Endometrial microvascular endothelial cells (primary cell): ENCODE measurements at regions not wholly inside any gene's neighbourhood (a gene's known extent, or its start where the extent isn't known, plus 50 kb on each side); places are given as distances from the start of the nearest gene placed in this dataset.

Experiments used
- in situ Hi-C: cut with HindIII; loops from 2 replicates; pipeline ENCODE4 v1.10.0; 2017; ENCODE audit warnings: low sequenced_read_pairs, low pct_unique_long_range_greater_than_20kb; ENCODE audit errors: inconsistent ontology term

DNA sequence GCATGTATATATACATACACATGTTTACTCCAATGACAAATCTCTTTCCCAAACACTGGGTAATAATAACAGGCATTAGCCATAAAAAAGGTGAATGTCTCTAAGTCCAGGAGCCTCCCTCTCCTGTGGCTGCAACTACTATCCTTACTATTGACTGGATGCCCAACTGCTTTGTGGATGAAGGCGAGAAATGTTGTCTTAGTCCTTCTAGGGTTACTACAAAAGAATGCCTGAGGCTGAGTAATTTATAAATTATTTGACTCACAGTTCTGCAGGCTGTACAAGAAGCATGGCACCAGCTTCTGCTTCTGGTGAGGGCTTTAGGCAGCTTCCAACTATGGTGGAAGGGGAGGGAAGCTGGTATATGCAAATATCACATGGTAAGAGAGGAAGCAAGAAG lies 366.0 kb upstream of the DDHD1 start:
- in situ Hi-C loops = no loop called here

DNA sequence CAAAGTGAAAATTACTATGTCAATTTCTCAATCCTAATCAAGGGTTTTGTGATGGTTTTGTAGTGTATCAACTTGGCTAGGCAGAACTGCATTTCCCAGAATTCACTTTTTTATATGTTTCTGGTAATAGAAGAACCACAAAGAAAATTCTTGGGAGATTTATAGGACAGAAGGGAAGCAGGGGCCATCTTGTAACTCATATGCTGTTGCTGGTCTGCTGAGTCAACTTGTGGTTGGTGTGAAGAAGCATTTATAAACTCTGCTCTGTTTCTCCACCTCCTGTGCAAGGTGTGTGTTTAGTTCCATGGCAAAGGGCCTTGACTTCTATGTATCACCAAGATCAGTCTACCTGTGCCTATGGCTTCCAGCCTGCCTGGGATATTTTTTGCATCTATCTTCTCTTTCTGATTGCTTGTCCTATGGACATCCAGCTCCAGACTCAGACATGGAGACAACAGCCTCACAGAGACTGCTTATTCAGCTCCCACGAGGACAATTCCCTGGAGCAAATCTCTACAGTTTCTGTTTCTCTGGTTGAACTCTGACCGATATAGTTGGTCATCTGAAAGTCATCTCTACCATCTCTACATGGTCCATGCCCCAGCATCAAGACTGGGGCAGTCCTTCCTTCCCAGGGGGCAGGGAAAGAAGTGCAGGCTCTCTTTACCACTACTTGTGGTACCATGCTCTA lies 364.3 kb upstream of the DDHD1 start:
- in situ Hi-C loops = no loop called here

GRCh38 chr14:53516261-53516774 lies 363.2 kb upstream of the DDHD1 start:
- in situ Hi-C loops = no loop called here

DNA sequence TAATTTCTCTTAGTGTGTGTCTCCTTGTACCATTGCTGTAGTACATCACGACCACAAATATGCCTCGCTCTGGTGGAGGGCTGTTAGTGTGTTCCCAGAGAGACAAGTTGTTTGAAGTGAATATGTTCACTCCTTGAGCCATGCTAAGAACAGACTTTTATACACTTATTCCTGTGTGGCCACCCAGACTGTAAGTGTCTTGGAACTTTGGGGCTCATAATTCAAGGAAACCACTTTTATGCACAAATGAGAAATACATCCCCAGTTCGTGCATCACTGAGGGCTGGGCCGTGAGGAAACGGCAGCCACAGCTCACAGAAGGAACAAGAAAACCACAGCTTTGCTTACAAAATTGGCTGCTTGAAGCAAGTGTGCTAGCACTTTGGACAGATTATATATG lies 362.2 kb upstream of the DDHD1 start:
- in situ Hi-C loops = no loop called here

DNA sequence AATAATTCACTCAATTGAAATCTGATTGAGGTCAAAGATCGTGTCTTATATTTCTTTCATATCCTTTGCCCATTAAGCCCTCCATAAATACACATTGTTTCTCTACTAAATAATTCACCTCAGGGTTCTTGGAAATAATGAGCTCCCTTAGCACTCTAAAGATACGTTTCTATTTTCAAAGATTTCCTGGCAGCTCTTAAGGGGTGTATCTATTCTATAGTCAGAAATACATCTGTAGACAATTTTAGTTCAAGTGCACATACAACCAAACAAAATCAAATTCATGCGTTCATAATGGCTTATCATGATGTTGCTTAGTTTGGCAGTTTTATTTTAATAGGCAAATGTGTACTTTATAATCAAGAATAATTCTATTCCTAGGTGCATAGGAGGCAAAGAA lies 361.1 kb upstream of the DDHD1 start:
- in situ Hi-C loops = no loop called here

DNA sequence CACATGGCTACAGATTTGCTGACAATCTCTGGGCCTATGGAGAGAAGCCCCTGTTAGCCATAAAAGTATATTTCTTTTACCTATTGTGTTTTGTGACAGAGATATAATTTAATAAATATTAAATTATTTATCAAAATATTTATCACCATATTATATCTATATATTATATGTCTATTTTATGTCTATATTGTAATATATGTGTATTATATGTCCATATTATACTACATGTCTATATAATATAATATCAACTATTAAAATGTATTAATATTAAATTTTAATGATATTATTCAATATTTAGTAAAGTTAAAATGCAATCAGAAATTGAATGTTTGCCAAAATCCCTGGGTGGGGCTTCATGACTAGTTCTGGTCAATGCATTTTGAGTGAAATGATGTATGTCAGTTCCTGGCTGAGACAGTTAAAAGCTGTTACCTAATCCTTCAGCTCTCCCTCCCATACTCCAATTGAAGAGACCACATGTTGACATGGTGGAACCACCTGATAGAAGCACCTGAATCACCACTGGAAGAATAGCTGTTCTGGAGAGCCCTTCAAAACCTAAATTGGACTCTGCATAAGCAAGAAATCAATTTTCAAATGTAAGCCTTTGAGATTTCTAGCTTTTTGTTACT lies 357.3 kb upstream of the DDHD1 start:
- in situ Hi-C loops = no loop called here

DNA sequence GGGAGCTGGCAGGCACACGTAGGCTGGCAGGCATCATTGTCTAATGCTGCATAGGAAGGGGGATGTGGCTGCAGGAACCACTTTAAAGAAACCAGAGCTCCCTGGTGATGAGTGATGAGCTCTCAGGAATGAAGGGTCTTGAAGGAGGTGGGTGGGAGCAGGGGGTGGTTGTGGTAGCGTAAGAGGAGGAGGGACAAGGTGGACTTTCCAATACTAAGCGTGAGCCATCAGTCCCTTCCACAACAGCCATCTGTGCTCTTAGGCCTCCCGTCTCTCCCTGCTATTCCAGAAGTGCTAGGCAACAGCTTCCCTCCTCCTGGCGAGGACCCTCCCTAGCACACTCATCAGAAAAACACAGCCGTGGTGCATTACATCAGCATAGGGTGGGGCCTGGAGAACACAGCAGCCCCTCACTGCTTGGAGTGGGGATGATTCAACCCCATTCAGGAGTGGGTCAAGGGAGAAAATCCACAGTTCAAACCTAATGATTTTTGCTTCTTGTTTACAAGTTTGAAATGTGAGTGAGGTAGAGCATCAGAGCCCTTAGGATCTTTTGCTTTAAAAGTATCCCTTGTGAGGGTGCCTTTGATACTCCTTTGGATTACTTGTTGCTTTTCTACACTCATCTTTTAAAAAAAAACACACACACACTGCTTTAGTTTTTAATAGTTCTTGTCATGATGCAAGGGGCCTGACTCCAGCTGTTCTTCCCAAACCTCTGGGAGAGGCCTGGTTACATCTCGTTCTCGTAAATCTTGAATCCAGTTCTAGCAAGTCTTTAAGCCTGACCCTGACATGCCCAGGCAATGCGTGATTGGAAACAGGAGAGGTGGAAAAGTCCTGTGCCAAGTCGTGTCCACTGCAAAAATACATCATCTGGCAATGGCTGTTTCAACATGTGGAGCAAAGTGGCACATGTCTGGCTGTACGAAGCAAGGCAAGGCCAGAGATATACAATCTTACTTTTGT lies 356.4 kb upstream of the DDHD1 start:
- in situ Hi-C loops = no loop called here

DNA sequence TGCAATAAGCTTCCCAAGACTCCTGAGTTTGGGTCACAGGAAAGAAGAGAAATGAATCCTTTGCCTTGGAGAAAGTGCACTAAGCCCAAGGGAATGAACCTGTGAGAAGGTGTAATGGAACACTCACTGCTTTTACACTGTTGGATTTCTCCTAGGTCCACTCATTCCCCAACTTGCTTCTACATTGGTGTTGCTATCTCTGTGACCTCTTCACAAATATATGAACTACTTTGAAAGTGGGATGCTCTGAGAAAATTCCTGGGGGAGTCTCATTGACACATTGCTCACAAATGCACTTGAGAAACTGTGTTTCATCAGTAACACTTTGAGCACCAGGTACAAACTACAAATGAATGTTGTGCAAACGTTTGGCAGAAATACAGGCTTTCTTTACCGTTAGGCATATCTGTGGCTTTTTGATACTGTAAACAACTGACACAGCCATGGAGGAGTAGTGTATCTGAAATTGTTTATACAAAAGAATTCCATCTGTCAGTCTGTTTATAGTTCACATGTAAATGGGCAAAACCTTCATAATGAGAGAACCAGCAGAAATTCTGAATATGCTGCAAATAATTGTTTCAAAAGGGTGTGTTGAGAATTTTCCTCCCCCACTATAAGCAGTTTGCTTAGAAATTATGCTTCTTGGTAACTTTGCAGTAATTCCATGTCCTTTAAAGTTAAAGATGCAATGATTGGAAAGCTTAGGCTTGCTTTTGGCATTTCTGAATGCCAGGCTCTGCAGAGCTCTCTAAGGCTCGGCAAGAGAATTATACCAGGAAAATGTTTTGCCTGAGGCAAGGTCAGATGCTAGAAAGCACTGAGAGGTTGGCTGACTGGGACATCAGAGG lies 348.5 kb upstream of the DDHD1 start:
- in situ Hi-C loops = no loop called here

DNA sequence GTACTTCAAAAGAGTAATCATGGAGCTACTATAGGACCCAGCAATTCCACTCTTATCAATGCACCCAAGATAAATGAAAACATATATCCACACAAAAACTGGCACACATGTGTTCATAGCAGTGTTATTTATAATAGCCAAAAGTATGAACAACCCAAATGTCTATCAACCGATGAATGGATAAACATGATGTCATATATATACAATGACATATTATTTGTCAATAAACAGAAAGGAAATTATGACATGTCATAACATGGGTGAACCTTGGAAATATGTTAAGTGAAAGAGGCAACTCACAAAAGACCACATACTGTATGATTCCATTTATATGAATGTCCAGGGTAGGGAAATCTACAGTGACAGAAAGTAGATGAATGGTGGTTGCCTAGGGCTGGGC lies 347.1 kb upstream of the DDHD1 start:
- in situ Hi-C loops = no loop called here

DNA sequence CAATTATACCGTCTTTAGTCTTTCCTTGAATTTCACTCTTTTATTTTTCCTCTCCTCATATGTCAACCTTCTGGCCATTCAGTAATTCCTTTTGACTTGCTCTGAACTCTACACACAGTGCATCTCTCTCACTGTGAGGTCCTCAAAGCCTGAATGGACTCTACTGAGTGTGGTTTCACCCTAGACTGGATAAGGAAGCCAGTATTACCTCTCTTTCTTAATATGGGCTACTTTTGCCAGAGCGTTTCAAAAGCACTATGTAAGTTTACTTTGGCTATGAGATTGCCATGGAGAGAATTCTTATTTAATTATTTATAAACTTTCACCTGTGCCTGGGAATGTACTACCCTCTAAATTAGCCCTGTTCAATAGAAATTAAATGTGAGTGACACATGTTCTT lies 343.5 kb upstream of the DDHD1 start:
- in situ Hi-C loops = no loop called here

- in situ Hi-C loops = no loop called here
These were observed 342.8 kb upstream of the DDHD1 start for GRCh38 chr14:53495846-53496343.

DNA sequence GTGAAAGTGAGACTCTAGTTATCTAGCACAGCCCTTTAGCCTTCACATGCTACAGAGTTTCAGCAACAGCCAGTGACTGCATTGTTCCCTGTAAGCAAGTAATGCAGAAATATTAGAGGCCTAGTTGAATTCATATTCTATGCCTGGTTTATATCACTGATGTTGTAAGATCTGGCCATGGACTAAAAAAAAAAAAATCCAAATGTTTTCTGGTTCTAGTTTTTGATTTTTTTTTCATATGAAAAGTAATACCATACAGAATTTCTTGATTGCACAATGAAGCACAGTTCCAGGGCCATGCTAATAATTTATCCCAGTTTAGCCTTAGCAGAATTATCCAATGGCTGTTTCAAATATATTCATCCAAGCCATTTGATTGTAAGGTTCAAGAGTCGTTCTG lies 341.5 kb upstream of the DDHD1 start:
- in situ Hi-C loops = no loop called here

DNA sequence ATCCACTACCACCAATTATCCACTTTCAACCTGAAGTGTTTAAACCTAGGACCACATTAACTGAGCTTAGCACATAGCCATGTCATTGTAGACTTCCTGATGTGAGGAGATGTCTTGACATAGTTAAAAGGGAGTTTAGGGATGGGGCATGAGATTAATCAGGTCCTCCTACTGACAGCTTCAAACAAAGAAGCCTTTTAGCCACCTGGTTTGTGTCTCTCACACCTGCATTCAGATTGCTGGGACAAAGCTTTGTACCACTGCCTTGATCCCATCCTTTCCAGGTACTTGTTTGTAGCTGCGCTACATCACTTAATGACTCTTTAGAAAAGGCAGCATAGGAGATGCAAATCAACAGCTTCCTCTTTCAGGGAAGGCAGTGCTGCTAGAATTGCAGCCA lies 340.7 kb upstream of the DDHD1 start:
- in situ Hi-C loops = no loop called here

GRCh38 chr14:53493320-53493719 lies 340.2 kb upstream of the DDHD1 start:
- in situ Hi-C loops = no loop called here

DNA sequence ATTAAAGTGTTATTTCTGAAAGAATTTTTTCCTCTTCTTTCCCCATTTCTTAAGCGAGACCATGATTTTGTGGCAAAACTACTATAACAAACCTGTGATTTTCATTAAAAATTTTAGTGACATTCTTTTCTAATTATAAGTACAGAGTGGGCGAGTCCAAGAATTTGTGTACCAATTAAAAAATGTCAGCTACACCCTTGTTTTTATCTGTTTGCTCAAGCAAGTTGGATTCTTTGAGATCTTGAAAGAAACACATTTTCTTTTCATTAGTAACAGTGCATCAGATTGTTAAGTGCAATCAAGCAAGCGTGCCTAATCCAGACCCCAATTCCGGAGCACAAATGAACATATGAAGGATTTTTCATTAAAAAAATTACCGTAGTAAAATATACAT lies 338.8 kb upstream of the DDHD1 start:
- in situ Hi-C loops = no loop called here

DNA sequence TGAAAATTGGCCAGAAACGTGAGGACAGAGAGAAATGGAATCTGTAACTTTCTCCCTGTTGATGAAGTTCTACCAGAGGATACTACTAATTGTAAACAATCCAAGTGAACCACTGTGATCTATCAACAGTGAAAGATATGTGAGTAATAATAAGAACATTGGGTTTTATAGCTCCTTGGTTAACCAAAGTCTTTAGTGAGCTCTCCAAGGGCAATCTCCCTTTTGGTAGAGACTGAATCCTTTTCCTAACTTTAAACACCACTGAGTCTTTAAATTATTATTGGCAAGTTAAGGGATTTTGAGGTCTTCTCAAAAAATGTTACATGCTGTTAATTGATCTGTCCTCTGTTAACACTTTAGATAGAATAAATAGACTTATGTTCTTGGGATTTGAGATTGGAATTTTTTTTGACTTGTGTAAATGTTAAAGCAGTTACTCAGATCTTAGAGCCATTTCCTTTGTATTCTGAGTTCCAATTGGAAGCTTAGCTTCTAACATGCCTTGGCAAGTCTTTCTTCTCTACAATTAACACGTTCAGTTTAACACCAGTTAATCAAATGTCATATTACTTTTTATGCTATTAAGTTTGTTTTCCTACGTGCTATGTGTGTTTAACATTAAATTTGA lies 338.2 kb upstream of the DDHD1 start:
- in situ Hi-C loops = no loop called here

DNA sequence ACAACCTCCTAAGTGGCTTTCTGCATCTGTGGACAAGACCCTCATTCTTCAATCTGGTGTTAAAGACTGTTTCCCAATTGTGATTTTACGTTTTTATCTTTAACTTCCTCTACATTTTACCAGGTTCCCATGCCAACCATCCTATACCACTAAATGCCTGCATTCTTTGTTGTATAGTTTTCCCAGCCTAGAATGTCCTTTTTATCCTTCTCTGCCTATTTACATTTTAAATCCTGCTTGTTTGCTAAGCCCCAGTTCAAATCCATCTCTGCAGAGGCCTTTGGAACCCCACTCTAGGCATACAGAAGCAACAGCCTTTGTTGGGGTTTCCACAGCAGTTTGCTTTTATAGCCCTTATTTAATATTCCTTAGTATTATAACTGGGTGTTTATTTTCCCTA lies 325.1 kb upstream of the DDHD1 start:
- in situ Hi-C loops = no loop called here

DNA sequence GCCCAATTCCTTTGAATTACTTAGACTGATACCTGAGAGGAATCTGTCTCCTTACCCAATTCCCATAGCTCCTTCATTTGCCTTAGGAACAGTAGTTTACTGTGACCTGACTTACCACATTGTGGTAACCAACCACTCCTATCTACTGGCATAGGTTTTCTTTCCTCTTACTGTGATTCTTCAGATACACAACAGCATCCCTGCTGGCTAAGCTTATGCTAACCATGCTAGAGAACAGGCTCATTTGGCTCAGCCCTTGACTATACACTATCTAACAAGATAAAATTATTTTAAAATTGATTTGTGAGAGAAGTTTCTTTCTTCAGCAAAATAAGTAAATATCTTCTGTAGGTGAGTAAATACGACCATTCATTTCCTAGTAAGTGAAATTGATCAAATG lies 320.4 kb upstream of the DDHD1 start:
- in situ Hi-C loops = no loop called here
